MM.1S (cell line): ENCODE measurements at regions not wholly inside any gene's neighbourhood (a gene's known extent, or its start where the extent isn't known, plus 50 kb on each side); places are given as distances from the start of the nearest gene placed in this dataset.
"Not testable (repeated sequence)": the region's sequence is repeated elsewhere in the genome, so short reads cannot be mapped to it uniquely, and the experiment has no call there.

Experiments
- DNase-seq: peaks from one replicate; pipeline ENCODE4 v3.0.0-alpha.2; 2015
- H2AFZ ChIP-seq: fragments of 300-600 bp; sonication (generic); 2 replicates; pipeline ENCODE4 v1.6.0; 2016; ENCODE audit warnings: antibody characterized with exemption, low read length
- H3F3A ChIP-seq: fragments of 300-600 bp; sonication (generic); 2 replicates; pipeline ENCODE4 v1.6.1; 2016; ENCODE audit warnings: mild to moderate bottlenecking, antibody characterized with exemption, low read length, moderate library complexity, mixed read lengths; ENCODE audit not compliant: insufficient read depth
- H3K27ac ChIP-seq: fragments of 300-600 bp; sonication (generic); 2 replicates; pipeline ENCODE4 v1.5.1; 2016; ENCODE audit warnings: mild to moderate bottlenecking, low read length
- H3K27me3 ChIP-seq: fragments of 300-600 bp; sonication (generic); replicated peaks from 2 replicates; pipeline ENCODE4 v1.6.0; 2016; ENCODE audit warnings: low read length; ENCODE audit not compliant: insufficient read depth
- H3K36me3 ChIP-seq: fragments of 300-600 bp; sonication (generic); replicated peaks from 2 replicates; pipeline ENCODE4 v1.6.1; 2016; ENCODE audit warnings: mild to moderate bottlenecking, low read length, mixed read lengths; ENCODE audit not compliant: insufficient read depth
- H3K4me1 ChIP-seq: fragments of 300-600 bp; sonication (generic); 2 replicates; pipeline ENCODE4 v1.6.1; 2016; ENCODE audit warnings: low read length, mixed read lengths
- H3K4me2 ChIP-seq: fragments of 300-600 bp; sonication (generic); 2 replicates; pipeline ENCODE4 v1.6.0; 2016; ENCODE audit warnings: low read depth, low read length
- H3K4me3 ChIP-seq: fragments of 300-600 bp; sonication (generic); 2 replicates; pipeline ENCODE4 v1.5.1; 2016; ENCODE audit warnings: low read length, mixed read lengths
- H3K79me2 ChIP-seq: fragments of 300-600 bp; sonication (generic); 2 replicates; pipeline ENCODE4 v1.6.1; 2016; ENCODE audit warnings: mixed run types, low read length, mixed read lengths
- H3K9ac ChIP-seq: fragments of 300-600 bp; sonication (generic); 2 replicates; pipeline ENCODE4 v1.6.1; 2016; ENCODE audit warnings: low read length, mixed read lengths
- H3K9me2 ChIP-seq: fragments of 300-600 bp; sonication (generic); replicated peaks from 2 replicates; pipeline ENCODE4 v1.6.1; 2016; ENCODE audit warnings: mild to moderate bottlenecking, low read length, mixed read lengths; ENCODE audit not compliant: insufficient read depth
- H3K9me3 ChIP-seq: fragments of 300-600 bp; sonication (generic); replicated peaks from 2 replicates; pipeline ENCODE4 v1.6.1; 2016; ENCODE audit warnings: mild to moderate bottlenecking, low read length, mixed read lengths; ENCODE audit not compliant: insufficient read depth
- H4K20me1 ChIP-seq: fragments of 300-600 bp; sonication (generic); 2 replicates; pipeline ENCODE4 v1.6.1; 2016; ENCODE audit warnings: mild to moderate bottlenecking, low read length, moderate library complexity, mixed read lengths; ENCODE audit not compliant: insufficient read depth
- EZH2 ChIP-seq: fragments of 300-600 bp; sonication (generic); optimal IDR thresholded peaks from 2 replicates; pipeline ENCODE3; 2017; ENCODE audit warnings: low read depth, mild to moderate bottlenecking, antibody characterized with exemption, low read length, mixed read lengths
- EZH2phosphoT487 ChIP-seq: fragments of 300-600 bp; sonication (generic); IDR thresholded peaks from 2 replicates; pipeline ENCODE4 v1.6.1; 2018; ENCODE audit warnings: antibody characterized with exemption, low read length
- TF ChIP-seq, protein P1 (sequence below): fragments of 300-600 bp; sonication (generic); IDR thresholded peaks from 2 replicates; pipeline ENCODE4 v1.5.1; 2016; ENCODE audit warnings: antibody characterized with exemption, low read length, mixed read lengths

DNA sequence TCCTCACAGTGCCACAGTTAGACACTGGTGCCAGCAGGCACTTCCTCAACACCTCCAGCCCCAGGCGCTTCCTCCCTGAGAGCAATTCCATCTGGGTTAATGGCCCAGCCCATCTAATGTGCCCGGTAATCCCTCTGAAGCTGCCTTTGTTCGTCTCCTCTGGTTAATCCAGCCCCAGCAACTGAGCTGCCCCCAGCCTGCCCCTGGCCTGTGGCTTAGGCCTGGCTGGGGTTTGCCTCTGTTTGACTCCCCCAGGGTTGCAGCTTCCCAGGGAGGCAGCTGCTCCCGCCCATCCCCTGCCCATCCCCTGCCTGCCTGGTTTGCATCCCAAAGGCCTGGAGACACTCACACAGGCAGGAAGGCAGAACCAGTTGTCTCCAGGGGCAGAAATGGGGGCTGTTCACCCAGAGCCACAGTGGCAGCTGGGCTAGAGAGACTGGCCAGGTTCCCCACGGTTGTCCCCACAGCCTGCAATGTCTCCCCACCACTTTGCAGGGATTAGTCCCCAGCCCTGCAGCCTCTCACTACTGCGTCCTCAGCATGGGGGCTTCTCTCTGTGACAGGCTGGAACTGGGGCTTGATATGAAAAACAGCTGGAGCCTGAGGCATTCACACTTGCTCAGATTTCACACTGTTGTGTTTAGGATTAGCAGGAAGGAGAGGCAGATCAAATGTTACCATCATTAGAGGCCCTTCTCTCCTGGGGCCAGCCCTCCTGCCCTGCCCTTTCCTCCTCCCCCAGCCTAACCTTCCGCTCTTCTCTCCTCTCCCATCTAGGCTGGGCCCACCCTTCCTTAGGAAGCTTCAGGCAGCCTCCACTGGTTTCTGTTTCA lies 120.2 kb downstream of the TLR5 start:
- Histone ChIP-seq H2AFZ (no peak overlapping the region), H3K79me2 (no peaks in the 10 kb centered on the region), H3K4me1 (no peaks in the 10 kb centered on the region), H3K9me2 (no peaks in the 10 kb centered on the region), H3K9me3 (no peaks in the 10 kb centered on the region), H3K27me3 (no peaks in the 10 kb centered on the region), H3K4me3 (no peak overlapping the region), H3K4me2 (no peak overlapping the region), H4K20me1 (no peaks in the 10 kb centered on the region), H3F3A (no peaks in the 10 kb centered on the region), H3K27ac (no peak overlapping the region), H3K36me3 (no peaks in the 10 kb centered on the region), H3K9ac (no peak overlapping the region)
- DNase-seq: no peak
- TF ChIP-seq EZH2phosphoT487 (no peak), EZH2 (no peak)
- TF ChIP-seq, protein P1, sequence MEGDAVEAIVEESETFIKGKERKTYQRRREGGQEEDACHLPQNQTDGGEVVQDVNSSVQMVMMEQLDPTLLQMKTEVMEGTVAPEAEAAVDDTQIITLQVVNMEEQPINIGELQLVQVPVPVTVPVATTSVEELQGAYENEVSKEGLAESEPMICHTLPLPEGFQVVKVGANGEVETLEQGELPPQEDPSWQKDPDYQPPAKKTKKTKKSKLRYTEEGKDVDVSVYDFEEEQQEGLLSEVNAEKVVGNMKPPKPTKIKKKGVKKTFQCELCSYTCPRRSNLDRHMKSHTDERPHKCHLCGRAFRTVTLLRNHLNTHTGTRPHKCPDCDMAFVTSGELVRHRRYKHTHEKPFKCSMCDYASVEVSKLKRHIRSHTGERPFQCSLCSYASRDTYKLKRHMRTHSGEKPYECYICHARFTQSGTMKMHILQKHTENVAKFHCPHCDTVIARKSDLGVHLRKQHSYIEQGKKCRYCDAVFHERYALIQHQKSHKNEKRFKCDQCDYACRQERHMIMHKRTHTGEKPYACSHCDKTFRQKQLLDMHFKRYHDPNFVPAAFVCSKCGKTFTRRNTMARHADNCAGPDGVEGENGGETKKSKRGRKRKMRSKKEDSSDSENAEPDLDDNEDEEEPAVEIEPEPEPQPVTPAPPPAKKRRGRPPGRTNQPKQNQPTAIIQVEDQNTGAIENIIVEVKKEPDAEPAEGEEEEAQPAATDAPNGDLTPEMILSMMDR: no peak

DNA sequence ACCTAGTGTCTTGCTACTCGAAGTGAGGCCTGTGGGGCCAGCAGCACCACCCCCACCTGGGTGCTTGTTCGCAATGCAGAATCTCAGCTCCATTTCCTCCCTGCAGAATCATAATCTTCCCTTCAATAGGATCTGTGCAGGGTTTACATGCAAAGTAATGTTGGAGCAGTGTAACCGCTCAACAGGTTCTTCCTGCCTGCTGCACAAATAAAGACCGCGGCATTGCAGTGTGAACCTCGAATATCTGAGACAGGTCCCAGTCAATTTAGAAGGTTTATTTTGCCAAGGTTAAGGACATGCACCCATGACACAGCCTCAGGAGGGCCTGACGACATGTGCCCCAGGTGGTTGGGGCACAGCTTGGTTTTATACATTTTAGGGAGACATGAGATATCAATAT lies 119.2 kb downstream of the TLR5 start:
- H3K36me3 ChIP-seq: no peaks in the 10 kb centered on the region
- no peaks in the 10 kb centered on the region for H3K9me2 ChIP-seq
- H3F3A ChIP-seq: no peaks in the 10 kb centered on the region
- no peaks in the 10 kb centered on the region for H3K9me3 ChIP-seq
- H3K27me3 ChIP-seq: no peaks in the 10 kb centered on the region
- no peak for DNase-seq
- H3K27ac ChIP-seq: no peak overlapping the region
- no peaks in the 10 kb centered on the region for H3K4me1 ChIP-seq
- no peak overlapping the region for H3K9ac ChIP-seq
- H3K4me3 ChIP-seq: no peak overlapping the region
- TF ChIP-seq, protein P1: no peak
- TF ChIP-seq EZH2 (no peak), EZH2phosphoT487 (no peak)
- no peak overlapping the region for H2AFZ ChIP-seq
- no peaks in the 10 kb centered on the region for H4K20me1 ChIP-seq
- no peaks in the 10 kb centered on the region for H3K79me2 ChIP-seq
- no peak overlapping the region for H3K4me2 ChIP-seq

DNA sequence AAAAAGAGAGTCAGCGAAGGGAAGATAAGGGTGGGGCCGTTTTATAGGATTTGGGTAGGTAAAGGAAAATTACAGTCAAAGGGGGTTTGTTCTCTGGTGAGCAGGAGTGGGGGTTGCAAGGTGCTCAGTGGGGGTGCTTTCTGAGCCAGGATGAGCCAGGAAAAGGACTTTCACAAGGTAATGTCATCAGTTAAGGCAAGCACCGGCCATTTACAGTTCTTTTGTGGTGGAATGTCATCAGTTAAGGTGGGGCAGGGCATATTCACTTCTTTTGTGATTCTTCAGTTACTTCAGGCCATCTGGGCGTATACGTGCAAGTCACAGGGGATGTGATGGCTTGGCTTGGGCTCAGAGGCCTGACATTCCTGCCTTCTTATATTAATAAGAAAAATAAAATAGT lies 118.6 kb downstream of the TLR5 start:
- H3K27me3 ChIP-seq, H3K27ac ChIP-seq, H3K9me3 ChIP-seq, H3K79me2 ChIP-seq, H2AFZ ChIP-seq, H3K36me3 ChIP-seq, H3K4me2 ChIP-seq, H3K4me1 ChIP-seq, H3K9me2 ChIP-seq, DNase-seq, H3F3A ChIP-seq, H3K9ac ChIP-seq, H4K20me1 ChIP-seq, H3K4me3 ChIP-seq: not testable (repeated sequence)

DNA sequence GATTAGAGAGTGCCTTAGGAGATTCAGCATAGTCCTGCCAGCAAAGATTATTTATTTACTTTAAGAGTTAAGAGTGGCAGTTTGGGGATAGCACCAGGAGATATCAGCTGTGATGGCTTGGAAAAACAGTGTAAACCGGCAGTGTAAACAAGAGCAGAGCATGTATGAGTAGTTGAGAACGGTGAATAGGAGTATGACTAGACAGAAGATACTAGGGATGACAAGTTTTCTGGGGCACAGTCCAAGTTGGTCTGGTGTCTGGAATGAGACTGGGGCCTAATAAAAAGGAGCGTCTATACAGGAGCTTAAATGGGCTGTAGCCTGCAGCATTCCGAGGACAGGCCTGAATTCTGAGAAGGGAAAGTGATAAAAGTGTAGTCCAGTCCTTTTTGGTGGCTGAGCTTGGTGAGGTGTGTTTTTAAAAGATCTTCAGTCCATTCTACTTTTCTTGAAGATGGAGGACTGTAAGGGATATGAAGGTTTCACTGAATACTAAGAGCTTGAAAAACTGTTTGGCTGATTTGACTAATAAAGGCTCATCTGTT lies 117.8 kb downstream of the TLR5 start:
- not testable (repeated sequence) for H3K9me2 ChIP-seq, H3K27me3 ChIP-seq, H3K79me2 ChIP-seq, H2AFZ ChIP-seq, H3K4me3 ChIP-seq, H3K4me2 ChIP-seq, H3K9me3 ChIP-seq, H3K4me1 ChIP-seq, H3F3A ChIP-seq, H3K27ac ChIP-seq, H3K9ac ChIP-seq, H3K36me3 ChIP-seq, H4K20me1 ChIP-seq, DNase-seq

DNA sequence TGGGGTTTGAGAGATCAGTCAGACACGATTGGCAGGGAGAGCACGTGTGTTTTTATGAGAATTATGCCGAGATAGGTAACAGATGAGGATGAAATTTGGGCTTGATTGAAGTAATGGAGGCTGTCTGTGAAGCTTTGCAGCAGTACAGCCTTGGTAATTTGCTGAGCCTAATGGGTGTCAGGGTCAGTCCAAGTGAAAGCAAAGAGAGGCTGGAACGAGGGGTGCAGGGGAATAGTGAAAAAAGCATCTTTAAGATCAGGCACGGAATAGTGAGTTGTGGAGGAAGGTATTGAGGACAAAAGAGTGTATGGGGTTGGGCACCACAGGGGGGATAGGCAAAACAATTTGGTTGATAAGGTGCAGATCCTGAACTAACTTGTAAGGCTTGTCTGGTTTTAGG lies 116.4 kb downstream of the TLR5 start:
- not testable (repeated sequence) for H4K20me1 ChIP-seq, H3K9ac ChIP-seq, H3K4me1 ChIP-seq, DNase-seq, H3K4me3 ChIP-seq, H3K9me3 ChIP-seq, H3K36me3 ChIP-seq, H2AFZ ChIP-seq, H3K27me3 ChIP-seq, H3K4me2 ChIP-seq, H3K27ac ChIP-seq, H3K9me2 ChIP-seq, H3F3A ChIP-seq, H3K79me2 ChIP-seq
